C4-2B (cell line): ENCODE measurements at regions not wholly inside any gene's neighbourhood (a gene's known extent, or its start where the extent isn't known, plus 50 kb on each side); places are given as distances from the start of the nearest gene placed in this dataset.

ENCODE experiments used
- H3K27ac ChIP-seq: fragments of 450-650 bp; 2 replicates; pipeline ENCODE4 v1.5.1; 2017
- ZFX ChIP-seq: fragments of 450-650 bp; IDR thresholded peaks from 2 replicates; pipeline ENCODE4 v1.6.1; 2017
- TF ChIP-seq, protein P1 (sequence below): fragments of 450-650 bp; conservative IDR thresholded peaks from 2 replicates; pipeline ENCODE4 v1.5.1; 2017; ENCODE audit warnings: mild to moderate bottlenecking

DNA sequence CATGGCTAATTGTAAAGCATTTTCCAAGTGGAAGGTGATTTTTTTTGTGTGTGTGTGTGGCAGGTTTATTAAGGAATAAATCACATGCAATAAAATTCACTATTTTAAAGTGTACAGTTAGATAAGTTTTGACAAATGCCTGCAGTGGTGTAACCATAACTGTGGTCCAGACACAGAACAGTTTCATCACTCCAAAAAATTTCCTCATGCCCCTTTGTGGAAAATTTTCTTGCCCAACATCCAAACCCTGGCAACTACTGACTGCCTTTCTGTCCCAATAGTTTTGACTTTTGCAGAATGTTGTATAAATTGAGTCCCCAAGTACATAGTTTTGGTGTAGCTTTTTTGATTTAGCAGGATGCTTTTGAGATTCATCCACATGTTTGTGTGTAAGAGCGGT lies 135.1 kb upstream of the KLHL25 start:
- TF ChIP-seq, protein P1, sequence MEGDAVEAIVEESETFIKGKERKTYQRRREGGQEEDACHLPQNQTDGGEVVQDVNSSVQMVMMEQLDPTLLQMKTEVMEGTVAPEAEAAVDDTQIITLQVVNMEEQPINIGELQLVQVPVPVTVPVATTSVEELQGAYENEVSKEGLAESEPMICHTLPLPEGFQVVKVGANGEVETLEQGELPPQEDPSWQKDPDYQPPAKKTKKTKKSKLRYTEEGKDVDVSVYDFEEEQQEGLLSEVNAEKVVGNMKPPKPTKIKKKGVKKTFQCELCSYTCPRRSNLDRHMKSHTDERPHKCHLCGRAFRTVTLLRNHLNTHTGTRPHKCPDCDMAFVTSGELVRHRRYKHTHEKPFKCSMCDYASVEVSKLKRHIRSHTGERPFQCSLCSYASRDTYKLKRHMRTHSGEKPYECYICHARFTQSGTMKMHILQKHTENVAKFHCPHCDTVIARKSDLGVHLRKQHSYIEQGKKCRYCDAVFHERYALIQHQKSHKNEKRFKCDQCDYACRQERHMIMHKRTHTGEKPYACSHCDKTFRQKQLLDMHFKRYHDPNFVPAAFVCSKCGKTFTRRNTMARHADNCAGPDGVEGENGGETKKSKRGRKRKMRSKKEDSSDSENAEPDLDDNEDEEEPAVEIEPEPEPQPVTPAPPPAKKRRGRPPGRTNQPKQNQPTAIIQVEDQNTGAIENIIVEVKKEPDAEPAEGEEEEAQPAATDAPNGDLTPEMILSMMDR: no peak
- no peak for TF ChIP-seq ZFX
- H3K27ac ChIP-seq: no peak overlapping the region

DNA sequence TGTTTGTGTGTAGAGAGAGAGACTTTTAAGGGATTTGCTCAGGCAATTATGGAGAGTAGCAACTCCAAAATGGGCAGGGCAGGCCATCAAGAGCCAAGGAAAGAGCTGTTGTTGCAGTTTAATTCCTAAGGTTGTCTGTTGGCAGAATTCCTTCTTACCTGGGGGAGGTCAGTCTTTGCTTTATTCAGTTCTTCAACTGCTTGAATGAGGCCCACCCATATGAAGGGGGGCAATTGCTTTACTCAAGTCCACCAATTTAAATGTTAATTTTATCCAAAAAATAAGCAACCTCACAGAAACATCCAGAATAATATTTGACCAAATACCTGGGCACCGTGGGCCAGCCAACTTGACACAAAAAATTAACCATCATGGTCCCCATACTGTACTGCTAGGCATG lies 137.7 kb upstream of the KLHL25 start:
- no peak for TF ChIP-seq ZFX
- TF ChIP-seq, protein P1: no peak
- no peak overlapping the region for H3K27ac ChIP-seq

GRCh38 chr15:85934691-85935090 lies 140.0 kb upstream of the KLHL25 start:
- H3K27ac ChIP-seq: no peak overlapping the region
- no peak for TF ChIP-seq ZFX
- TF ChIP-seq, protein P1: no peak

DNA sequence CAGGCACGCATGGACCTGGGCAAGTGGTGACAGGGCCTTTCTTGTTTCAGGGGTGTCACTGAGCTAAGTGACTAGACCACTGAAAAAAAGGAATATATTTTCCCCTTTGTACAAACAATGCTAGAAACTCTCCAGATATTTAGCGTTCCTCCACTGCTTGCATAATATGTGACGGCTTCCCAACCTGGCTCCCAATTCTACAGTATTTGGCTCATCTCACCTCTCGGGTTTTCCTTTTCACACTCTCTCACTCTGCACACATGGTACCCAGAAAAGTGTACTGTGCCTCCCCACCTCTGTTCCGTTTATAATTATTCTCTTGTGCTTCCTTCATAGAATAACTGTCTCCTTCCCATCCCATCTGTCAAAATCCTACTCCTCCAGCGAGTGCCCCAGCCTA lies 140.5 kb upstream of the KLHL25 start:
- no peak for TF ChIP-seq ZFX
- TF ChIP-seq, protein P1: no peak
- no peak overlapping the region for H3K27ac ChIP-seq

- no peak overlapping the region for H3K27ac ChIP-seq
- TF ChIP-seq, protein P1: no peak
- no peak for TF ChIP-seq ZFX
These were observed 142.0 kb upstream of the AGBL1 start for GRCh38 chr15:85937661-85938060.

DNA sequence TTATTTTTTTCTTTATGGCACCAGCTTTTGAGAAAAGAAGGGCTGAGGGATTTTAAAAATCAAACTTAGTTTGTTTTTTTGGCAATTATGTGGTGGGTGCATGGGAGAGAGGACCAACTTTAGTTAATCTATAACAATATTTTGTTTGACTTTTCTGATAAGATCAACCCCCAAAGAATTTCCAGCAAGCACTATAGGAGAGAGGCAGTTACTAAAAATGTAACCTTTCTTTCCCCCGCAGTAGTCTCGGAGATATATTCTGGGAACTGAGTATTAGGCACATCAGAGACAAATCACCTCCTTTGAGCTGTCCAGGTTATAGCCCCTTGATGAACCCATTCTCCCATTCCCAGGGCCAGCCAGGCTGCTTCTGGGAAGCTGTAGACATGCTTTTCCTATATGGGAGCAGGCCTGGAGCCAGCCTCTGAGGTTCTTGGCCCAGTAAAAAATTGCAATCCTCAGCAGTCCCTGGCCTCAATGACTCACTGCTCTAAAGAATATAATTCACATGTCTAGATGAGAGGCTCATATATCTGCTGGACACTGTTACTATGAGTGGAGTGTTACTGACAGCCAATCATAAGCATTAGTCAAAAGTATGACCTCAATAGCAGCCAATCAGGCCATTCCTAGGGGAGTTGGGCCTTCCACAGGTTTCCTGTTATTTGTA lies 138.3 kb upstream of the AGBL1 start:
- no peak overlapping the region for H3K27ac ChIP-seq
- TF ChIP-seq ZFX: no peak
- TF ChIP-seq, protein P1: no peak

DNA sequence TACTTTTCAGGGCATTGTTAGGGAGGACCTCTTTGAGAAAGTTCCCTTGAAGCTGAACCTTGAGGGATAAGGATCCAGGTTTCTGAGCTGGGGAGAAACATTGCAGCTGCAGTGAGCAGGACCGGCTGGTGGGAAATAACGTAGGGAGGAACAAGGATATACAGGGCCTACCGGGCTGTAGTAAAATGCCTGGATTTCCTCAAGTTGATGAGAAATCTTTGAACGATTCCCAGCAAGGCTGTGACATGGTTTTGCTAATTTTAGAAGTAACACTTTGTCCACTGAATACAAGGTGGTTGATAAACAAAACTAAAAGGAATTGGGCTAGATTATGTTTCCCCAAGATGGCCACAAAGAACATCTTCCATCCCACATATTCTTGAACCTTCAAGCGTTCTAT lies 137.0 kb upstream of the AGBL1 start:
- TF ChIP-seq ZFX: no peak
- TF ChIP-seq, protein P1: no peak
- H3K27ac ChIP-seq: no peak overlapping the region
